ENCODE measurements at regions not wholly inside any gene's neighbourhood (a gene's known extent, or its start where the extent isn't known, plus 50 kb on each side); places are given as distances from the start of the nearest gene placed in this dataset.
"Not testable (repeated sequence)": the region's sequence is repeated elsewhere in the genome, so short reads cannot be mapped to it uniquely, and the experiment has no call there.

DNA sequence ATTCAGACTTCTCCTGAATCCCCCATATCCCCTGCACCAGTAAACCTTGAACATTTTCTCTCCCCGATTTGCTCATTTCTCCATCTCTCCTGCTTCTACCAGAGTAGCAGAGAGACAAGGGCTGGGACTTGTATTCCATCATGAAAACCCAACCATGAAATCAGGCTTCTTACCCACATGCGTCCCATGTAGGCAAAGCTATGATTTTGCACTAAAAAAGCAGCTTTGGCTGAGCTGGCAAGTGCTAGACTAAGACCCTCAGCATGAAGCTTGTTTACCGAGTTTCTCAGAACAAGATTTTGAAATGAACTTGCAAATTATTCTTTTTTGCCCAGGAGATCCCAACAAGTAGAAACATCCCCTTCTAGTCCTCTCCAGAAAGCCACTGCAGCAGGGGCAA is 80.3 kb upstream of the RFLNA start:
- FAIRE-seq (no peak), DNase-seq (ENCODE audit: low spot score in 2 of 2) (no peak)

DNA sequence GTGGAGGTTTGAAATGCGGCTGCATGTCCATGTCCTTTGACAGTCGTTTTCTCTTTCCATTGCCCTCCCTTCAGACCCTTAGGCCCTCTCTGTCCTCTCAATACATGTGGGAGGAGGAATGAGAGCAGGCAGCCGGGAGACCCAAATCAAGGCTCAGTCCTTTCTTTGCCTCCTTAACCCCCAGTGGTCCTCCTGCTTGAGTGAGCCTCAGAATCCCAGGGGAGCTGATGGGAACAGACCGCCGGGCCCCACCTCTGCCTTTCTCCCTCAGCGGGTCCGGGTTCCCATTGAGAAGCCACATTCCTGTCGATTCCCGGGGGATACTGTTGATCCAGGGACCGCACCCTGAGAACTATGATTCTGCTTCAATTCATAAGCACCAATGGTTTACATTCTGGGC is 77.9 kb upstream of the RFLNA start:
- no peak for DNase-seq (ENCODE audit: low spot score in 2 of 2)
- FAIRE-seq = no peak

DNA sequence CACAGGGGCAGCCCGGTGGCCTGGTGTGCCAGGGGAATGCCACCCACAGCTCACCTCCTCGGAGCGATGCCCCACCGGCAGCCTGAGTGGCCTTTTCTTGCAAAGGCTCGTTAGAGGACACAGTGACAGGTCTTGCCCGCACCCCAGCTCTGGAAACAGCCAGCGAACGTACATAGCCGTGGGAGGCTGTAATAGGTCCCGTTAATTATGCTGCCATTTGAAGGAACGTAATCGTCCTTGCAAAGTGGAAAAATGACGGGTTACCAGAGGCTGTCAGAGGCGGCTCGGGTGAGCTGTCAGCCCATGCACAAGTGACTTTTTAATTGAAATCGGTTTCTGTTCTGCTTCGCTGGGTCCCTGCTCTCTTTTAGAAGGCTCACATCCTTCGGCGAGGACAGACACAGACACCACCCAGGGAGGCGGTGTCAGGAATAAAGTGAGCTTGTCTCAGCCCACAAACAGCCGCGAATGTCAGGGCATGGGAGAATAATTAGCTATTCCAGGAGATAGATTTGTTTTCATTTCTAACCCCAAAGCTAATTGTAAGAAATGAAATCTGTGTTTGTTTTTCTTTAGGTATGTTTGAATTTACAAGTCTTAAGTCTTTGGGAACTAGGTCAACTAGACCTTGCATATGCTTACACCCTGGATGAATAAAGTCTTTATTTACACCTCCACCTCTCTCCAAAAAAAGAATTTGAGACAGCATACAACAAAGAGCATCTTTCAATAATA is 77.2 kb upstream of the RFLNA start:
- no peak for FAIRE-seq

DNA sequence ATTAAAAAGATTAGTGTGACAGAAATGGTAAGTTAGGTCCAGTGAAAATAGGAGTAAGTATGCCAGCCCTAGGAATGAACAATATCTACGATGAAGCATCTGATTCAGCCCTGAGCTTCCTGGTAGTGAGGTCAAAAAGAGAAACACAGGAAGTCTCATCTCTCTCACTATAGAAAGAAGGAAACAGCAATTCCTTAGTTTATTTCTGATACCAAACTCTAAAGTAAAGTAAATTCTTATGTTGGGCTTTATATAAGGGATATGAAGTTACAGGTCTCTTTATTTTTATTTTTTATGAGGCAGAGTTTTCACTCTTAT is 76.7 kb upstream of the RFLNA start:
- DNase-seq (ENCODE audit: low spot score in 2 of 2) (no peak), FAIRE-seq (no peak)

More for the DNA sequence above, 77.2 kb upstream of the RFLNA start:
- no peak for DNase-seq (ENCODE audit: low spot score in 2 of 2)

DNA sequence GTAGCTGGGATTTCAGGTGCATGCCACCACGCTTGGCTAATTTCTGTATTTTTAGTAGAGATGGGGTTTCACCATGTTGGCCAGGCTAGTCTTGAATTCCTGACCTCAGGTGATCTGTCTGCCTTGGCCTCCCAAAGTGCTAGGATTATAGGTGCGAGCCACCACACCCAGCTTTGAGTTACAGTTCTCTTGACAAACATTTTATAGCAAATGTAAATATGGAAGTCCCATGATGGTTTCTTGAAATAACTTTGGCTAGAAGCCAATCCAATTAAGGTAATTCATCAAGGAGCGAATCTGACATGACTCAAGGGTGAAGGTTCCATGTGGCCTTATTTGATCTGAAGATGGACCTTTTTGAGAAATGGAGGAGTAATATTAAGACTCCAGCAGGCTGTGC is 76.2 kb upstream of the RFLNA start:
- not testable (repeated sequence) for DNase-seq (ENCODE audit: low spot score in 2 of 2); FAIRE-seq

DNA sequence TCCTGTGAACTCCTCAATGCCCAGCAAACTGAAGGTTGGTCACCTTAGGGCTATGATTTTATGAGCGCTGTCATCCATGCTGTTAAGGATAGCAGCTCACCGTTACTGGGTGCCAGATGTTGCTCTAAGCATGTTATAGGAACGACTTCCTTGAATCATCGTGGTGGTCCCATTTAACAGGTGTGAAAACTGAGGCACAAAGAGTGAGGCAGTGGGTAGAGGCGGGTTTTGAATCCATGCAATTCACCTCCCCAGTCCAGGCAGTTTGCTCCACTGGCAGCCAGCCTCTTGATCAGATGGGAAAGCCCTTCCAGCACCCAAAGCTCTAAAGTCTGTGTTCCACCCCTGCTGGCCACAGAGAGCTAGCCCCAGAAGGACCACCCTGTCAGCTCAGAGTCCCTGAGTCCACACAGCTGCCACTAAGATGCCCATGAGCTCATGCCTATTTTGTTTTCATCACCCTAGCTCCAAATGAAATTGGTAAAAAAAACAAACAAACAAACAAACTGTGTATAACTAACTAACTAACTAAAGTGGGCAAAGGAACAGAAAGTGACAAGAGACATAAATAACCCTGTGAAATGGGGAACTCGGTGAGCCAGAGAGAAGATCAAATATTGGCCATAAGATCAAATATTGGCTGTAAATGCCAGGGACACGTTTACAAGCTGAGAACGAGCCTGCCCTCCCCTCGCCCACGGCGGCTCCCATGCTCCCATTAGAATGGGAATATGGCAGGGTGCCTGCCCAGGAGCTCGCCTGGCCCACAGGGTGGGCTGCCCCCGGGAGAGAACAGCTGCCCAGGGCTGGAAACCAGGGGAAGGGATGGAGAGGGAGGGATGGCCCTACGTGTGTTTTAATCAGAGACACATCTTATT is 72.3 kb upstream of the RFLNA start:
- FAIRE-seq (no peak), DNase-seq (ENCODE audit: low spot score in 2 of 2) (no peak)

DNA sequence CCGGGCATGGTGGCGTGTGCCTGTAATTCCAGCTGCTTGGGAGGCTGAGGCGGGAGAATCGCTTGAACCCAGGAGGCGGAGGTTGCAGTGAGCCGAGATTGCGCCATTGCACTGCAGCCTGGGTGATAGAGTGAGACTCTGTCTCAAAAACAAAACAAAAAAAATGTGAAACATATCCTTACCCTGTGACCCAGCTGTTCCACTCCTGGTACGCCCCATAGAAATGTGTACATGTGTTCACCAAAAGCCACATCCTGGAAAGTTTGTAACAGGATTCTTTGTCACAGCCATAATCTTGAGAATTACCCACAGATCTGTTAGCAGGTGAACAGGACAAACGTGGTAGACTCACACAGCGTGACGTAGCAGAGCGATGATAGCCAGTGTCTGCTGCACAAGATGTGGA is 71.2 kb upstream of the RFLNA start:
- DNase-seq (ENCODE audit: low spot score in 2 of 2); FAIRE-seq: not testable (repeated sequence)

DNA sequence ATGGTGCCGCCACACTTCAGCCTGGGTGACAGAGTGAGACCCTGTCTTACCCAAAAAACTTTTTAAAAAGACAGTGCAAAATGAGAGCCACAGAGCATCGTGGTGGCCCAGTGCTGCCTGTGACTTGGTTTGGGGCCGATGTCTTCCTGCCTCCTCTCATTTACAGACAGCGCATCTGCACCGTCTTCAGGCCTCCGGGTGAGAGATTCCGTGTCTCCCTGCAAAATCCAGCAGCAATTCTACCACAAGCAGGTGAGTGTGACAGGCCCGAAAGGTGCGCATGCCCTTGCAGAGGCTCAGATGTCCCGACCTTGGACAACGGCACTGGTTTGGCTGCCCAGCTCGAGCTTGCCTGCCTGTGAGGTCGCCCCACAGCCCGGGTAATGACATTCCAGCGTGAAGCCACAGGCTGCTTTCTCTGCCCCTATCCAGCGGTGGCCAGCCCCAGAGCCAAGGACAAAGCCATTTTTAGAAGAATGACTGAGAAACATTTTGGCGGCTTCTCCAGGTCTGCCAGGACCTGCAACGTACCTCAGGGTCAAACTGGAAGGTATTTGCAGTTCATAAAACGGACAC is 70.3 kb upstream of the RFLNA start:
- DNase-seq (ENCODE audit: low spot score in 2 of 2) (no peak), FAIRE-seq (no peak)

DNA sequence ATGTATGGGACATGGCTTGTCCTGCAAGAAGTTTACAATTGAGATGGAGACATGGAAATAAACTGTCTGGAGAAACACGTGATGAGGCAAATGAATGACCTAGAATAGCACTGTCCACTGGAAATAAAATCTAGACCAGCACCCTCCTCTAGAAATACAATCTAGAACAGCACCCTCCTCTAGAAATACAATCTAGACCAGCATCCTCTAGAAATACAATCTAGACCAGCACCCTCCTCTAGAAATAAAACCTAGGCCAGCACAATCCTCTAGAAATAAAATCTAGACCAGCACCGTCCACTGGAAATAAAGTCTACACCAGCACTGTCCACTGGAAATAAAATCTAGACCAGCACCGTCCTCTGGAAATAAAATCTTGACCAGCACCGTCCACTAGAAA is 69.2 kb upstream of the RFLNA start:
- no peak for DNase-seq (ENCODE audit: low spot score in 2 of 2)
- no peak for FAIRE-seq

DNA sequence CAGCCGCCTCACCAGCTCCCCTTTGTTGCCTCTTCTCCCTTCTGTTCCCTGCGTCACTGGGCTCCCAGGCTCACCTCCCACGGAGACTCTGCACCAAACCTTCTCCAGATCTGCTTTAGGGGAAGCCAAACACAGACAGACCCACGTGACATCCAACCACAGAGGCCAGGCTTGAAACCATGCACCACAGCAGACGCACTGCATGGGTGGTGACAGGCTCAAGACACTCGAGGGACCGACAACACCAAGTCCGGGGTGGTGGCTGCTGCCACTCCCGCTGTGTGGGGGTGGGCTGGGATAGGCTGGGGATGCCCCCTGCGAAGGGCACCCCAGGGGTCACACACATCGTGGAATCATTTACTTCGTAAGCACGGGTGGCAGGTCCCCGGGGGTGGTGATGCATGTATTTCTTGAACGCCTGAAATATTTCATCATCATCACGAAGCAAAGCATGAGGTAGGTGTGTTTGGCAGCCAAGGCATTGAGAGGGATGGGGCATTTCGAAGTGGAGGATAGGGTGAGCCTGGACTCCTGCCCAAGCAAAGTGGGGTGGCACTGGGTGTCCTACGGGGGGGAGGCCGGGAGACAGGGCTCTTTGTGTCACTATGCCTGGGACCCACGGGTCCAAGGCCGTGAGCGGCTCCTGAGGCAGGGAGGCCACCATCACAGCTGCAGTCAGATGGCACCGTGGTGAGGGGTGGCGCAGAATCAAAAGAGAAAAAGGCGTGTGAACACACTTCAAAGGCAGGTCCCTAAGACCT is 66.8 kb upstream of the RFLNA start:
- DNase-seq (ENCODE audit: low spot score in 2 of 2) (no peak), FAIRE-seq (no peak)

DNA sequence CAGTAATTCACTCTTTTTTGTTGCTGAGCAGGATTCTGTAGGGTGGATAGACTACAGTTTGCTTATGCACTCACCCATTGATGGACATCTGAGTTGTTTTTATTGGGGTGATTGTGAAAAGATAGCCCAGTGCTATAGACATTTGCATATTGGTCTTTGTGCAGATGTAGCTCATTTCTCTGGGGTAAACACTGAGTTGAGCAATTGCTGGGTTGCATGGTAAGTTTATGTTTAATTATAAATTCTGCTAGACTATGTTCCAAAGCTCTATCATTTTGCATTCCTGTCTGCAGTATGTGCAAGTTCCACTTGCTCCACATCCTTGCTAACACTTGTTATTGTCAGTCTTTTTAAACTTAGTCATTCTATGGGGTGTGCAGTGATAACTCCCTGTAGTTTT is 65.4 kb upstream of the RFLNA start:
- no peak for FAIRE-seq
- DNase-seq (ENCODE audit: low spot score in 2 of 2) = no peak

DNA sequence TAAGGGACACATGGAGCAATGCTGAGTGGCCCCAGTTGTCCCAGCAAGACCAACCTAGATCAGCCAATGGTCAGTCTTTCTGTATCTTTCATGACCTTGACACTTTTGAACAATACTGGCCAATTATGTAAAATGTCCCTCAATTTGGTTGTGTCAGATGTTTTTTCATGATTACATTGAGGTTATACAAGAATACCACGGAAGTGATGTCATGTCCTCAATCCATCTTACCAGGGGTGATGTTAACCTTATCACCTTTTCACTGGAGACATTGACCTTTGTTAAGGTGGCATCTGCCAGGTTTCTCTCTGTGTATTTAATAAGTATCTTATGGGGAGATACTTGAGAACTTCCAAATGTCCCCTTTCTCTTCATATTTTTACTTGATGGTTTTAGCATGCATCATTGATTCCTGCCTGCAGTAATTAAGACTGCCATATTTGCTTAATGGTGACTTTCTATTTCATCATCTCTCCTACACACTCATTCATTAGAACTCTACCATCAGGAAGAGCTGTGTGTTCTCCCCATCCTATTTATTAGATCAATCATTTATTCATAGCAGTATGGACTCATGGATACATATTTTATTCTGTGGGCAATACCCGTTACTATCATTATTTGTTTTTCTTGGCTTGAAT is 64.7 kb upstream of the RFLNA start:
- no peak for FAIRE-seq
- DNase-seq (ENCODE audit: low spot score in 2 of 2) = no peak

DNA sequence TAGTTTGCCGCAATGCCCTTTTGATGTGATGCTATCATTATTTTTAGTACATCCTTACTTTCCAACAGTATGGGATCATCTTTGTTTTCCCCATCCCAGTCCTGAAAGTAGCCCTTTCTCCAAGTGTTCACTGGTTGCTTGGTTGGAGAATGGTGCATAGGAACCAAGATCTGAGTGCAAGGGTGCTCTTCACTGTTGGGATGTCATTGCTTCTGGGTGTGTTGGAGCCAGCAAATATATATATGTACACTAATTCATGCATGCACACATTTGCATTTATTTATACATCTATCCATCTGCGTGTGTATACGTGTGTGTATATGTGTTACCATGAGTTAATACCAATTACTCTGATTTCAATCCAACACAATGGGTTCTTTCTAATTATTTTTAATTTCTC is 64.1 kb upstream of the RFLNA start:
- no peak for FAIRE-seq
- DNase-seq (ENCODE audit: low spot score in 2 of 2) = no peak

DNA sequence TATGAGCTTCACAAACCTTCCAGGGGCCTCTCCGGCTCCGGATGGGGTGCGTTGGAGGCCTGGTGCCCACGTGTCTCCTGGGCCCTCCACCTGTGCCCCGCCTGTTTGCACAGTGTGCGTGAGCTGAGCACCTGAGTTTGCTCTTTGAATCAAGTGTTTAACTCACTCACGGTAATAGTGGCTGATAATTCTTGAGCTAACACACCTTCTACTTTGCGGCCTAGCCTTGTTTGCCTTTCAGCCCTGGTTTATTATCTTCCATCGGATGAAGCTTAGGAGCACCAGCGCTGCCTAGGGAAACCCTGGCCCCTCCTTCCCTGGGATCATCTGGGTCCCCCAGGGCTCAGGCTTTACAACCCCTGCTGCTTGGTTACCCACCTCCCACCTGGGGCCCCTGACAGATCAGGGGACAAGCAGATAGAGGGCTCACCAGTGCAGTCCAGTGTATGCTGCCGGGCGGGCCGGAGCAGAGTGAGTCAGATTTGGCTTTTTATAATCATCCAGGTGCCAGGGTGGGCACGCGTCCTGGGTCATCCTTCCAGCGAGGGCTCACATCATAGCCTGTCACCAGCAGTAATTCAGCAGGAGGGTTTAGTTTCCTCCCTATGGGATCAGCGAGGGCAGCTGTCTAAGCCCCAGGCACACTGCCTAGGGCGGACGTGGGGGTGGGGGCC is 62.8 kb upstream of the RFLNA start:
- DNase-seq (ENCODE audit: low spot score in 2 of 2) (no peak), FAIRE-seq (no peak)

DNA sequence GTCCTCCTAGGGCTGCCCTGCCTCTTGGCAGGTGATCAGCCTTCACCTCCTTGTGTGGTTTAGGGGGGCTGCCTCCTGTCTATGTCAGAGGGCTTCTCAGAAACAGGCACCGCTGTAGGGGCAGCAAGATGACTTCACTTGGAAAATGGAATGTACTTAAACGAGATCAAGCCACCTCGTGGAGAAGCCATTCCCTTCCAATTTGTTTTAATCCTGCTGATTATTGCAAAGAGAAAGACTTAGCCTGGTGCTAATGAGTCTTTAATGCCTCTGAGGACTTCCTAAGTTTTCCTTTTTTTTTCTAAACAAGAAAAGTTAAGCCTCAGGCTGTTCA is 62.3 kb upstream of the RFLNA start:
- FAIRE-seq (no peak), DNase-seq (ENCODE audit: low spot score in 2 of 2) (no peak)

DNA sequence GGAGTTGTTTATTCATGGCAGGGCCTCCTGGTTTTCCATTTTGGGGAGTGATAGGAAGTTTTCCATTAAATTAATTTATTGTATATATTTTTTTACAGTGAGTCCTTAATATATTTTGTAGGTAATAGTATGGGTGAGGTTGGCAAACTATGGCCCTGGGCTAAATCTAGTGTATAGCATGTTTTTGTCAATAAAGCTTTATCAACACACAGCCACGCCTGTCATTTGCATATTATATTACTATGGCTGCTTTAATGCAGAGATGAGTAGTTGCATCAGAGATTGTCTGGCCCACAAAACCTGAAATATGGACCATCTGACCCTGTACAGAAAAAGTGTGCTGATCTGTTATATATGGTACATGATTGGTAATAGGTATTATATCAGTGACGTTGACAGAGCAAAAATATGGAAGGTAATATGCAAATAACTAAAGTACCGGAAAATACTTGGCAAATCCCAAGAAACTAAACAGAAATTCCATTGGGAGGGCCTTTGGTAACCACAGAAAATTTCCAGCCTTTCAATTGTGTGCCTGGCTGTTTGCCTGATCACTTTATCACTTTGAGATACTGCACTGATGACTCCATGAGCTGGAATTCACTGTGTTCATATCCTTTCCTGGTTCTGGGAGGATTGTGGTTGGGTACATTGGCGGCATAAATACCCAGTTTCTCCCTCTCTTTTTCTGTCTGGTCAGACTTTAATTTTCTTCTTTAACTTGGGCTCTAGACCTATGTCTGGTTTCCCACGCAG is 61.7 kb upstream of the RFLNA start:
- FAIRE-seq = no peak
- DNase-seq (ENCODE audit: low spot score in 2 of 2) = no peak

DNA sequence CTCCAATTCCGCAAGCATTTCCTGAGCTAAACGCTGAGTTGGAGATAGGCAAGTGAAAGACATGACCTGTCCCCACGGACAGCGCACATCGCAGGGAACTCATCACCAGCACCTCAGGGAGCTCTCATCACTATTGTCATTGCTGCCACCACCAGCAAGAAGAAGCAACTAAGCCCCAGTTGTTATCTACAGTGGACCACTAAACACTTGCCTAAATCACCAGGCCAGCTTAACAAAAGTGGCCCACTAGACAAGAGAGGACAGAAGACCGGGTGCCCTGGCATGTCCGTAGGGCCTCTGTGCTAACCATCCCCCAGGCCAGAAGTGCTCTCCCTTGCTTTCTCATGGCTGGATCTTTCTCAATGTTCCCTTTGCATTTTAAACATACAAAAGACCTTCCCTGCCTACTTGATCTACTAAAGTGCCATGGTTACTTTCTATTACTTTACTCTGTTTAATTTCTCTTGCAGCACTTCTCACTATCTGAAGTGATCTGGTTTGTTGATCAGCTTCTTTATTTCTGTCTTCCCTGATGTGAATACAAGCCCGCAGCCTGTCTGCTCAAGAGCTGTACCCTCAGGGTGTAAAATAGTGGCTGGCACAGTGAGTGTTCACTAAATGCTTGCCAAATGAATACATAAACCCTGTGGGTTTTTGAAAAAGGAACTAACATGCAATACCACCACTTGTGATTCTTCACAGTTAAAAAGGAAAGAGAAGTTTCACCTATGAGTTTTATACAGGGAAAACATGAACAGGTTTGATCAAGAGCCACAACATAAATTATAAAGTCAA is 60.9 kb upstream of the RFLNA start:
- FAIRE-seq (no peak), DNase-seq (ENCODE audit: low spot score in 2 of 2) (no peak)

DNA sequence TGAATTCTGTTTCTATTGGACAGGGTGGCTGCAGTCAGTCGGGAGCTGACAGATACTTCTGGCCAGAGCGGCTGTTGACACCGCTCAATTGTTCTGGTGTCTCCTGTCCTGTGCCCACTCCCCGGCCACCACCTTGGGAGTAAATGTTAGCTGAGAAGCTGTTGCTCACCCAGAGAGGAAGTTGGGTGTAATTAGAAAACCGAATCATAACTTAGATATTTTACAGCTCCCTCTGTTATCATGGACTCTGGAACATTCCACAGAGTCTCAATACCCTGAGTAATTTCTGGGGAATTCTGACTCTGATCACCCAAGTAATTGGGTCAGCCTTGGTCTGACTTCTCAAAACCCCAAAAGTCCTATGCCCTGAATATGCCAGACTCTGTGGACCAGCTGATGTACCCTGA is 58.3 kb upstream of the RFLNA start:
- no peak for FAIRE-seq
- DNase-seq (ENCODE audit: low spot score in 2 of 2) = no peak

DNA sequence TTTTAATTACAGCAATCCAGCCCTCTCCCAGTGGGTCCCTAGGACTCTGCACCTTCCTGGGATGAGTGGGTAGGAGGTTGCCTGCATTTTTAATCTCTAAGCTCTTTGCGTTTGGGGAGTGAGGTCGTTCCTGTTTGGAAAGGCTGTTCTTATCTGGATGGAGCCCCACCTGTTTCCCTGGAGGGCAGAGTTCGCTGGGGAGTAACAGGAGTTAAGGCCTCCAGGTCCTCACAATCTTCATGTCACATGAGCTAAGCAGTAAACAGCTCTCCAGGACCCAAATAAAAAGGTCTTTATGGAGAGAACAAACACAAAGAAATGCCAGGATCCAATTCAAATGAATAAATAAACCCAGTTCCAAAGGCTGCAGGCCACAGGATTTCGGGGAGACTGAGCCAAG is 56.0 kb upstream of the RFLNA start:
- no peak for DNase-seq (ENCODE audit: low spot score in 2 of 2)
- no peak for FAIRE-seq

Data from frontal cortex (tissue), 3 donors.